BJ (cell line): ENCODE measurements at regions not wholly inside any gene's neighbourhood (a gene's known extent, or its start where the extent isn't known, plus 50 kb on each side); places are given as distances from the start of the nearest gene placed in this dataset.

Experiments used
- CTCF ChIA-PET: fragments of 350-600 bp; formaldehyde crosslinking; extraction: SDS; loops from one replicate; lab custom pipeline; 2021; ENCODE audit warnings: antibody characterized with exemption, inconsistent platforms; lab: Yijun Ruan, JAX
- POLR2A ChIA-PET: fragments of 300-600 bp; sonication (Branson Sonifier 250); formaldehyde crosslinking; extraction: SDS; loops from one replicate; lab custom pipeline; 2021; ENCODE audit warnings: antibody characterized with exemption; lab: Charles Lee
- DNase-seq: peaks from one replicate; pipeline ENCODE4 v3.0.0-alpha.2; 2011; ENCODE audit warnings: low read depth
- H3K27me3 ChIP-seq: 2 replicates; pipeline ENCODE4 v1.6.0; 2011; ENCODE audit warnings: low read length; ENCODE audit not compliant: control insufficient read depth, insufficient read depth
- H3K36me3 ChIP-seq: 2 replicates; pipeline ENCODE4 v1.5.1; 2011; ENCODE audit warnings: low read length; ENCODE audit not compliant: control insufficient read depth, insufficient read depth
- H3K4me3 ChIP-seq: 2 replicates; pipeline ENCODE4 v1.5.1; 2011; ENCODE audit warnings: low read depth, mild to moderate bottlenecking, control low read depth, low read length
- CTCF ChIP-seq: IDR thresholded peaks from 2 replicates; pipeline ENCODE4 v1.5.1; 2011; ENCODE audit warnings: low read depth, mild to moderate bottlenecking, control low read depth, inconsistent platforms, low read length, moderate library complexity; ENCODE audit not compliant: insufficient read depth

- Histone ChIP-seq H3K27me3 (no peaks in the 10 kb centered on the region), H3K36me3 (no peaks in the 10 kb centered on the region), H3K4me3 (no peak overlapping the region)
- no peak for TF ChIP-seq CTCF
- CTCF ChIA-PET = no interaction called here
- POLR2A ChIA-PET = no interaction called here
- no peak for DNase-seq
Measured at GRCh38 chr14:104284636-104285507, 146.5 kb downstream of the KIF26A start.

DNA sequence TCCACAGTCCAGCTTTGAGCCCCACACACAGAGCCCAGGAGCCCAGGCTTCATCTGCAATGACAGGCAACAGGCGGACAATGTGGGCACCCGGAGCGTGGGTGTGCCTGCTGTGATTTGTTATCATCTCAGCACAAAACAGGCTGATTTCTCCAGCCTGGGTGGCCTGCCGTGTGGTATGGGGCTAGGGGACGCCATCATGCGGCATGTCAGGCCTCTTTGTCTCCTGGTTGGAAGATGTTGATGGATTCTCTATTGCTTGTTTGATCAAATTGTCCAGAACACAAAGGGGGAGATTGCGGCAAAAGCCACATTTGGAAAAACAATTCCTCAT is 147.1 kb downstream of the KIF26A start:
- no peak for DNase-seq
- POLR2A ChIA-PET = no interaction called here
- no peak for TF ChIP-seq CTCF
- CTCF ChIA-PET = no interaction called here
- Histone ChIP-seq H3K36me3 (no peaks in the 10 kb centered on the region), H3K4me3 (no peak overlapping the region), H3K27me3 (no peaks in the 10 kb centered on the region)

- TF ChIP-seq CTCF = no peak
- no peak for DNase-seq
- Histone ChIP-seq H3K27me3 (no peaks in the 10 kb centered on the region), H3K4me3 (no peak overlapping the region), H3K36me3 (no peaks in the 10 kb centered on the region)
- CTCF ChIA-PET = no interaction called here
- POLR2A ChIA-PET = no interaction called here
Measured at GRCh38 chr14:104286086-104286485, 147.7 kb downstream of the KIF26A start.

- CTCF ChIA-PET = no interaction called here
- no peaks in the 10 kb centered on the region for H3K27me3 ChIP-seq
- POLR2A ChIA-PET = no interaction called here
- H3K4me3 ChIP-seq = no peak overlapping the region
- DNase-seq = no peak
- no peaks in the 10 kb centered on the region for H3K36me3 ChIP-seq
- no peak for TF ChIP-seq CTCF
Measured at GRCh38 chr14:104286496-104286895, 148.1 kb downstream of the KIF26A start.

- no peak for TF ChIP-seq CTCF
- ChIA-PET POLR2A (no interaction called here), CTCF (interaction anchor here (0.5 to 1.0 kb wide), 2 partner anchors 140 to 541 kb away, joined by 3 to 6 read pairs; no protein-coding TSS in a partner anchor)
- Histone ChIP-seq H3K27me3 (no peaks in the 10 kb centered on the region), H3K36me3 (no peaks in the 10 kb centered on the region), H3K4me3 (no peak overlapping the region)
- no peak for DNase-seq
Measured at GRCh38 chr14:104287301-104288009, 149.1 kb downstream of the KIF26A start.
